Adipocyte (in vitro differentiated cells): ENCODE measurements at regions not wholly inside any gene's neighbourhood (a gene's known extent, or its start where the extent isn't known, plus 50 kb on each side); places are given as distances from the start of the nearest gene placed in this dataset.
A peak's percentile ranks its signal among the peaks of the same experiment; 100 is the strongest.

Experiments
- DNase-seq: peaks from one replicate; pipeline ENCODE4 v3.0.0-alpha.2; 2015; ENCODE audit warnings: low read depth
- H3K27me3 ChIP-seq: replicated peaks from 2 replicates; pipeline ENCODE4 v1.7.0; 2013; ENCODE audit warnings: mild to moderate bottlenecking, low read length, moderate library complexity; ENCODE audit not compliant: control insufficient read depth, insufficient read depth
- H3K36me3 ChIP-seq: 2 replicates; pipeline ENCODE4 v1.7.0; 2013; ENCODE audit warnings: low read length, mild to moderate bottlenecking, moderate library complexity; ENCODE audit not compliant: control insufficient read depth, insufficient read depth, severe bottlenecking
- H3K4me1 ChIP-seq: 2 replicates; pipeline ENCODE4 v1.7.0; 2013; ENCODE audit warnings: mild to moderate bottlenecking, low read length, moderate library complexity; ENCODE audit not compliant: control insufficient read depth, insufficient read depth
- H3K4me3 ChIP-seq: 2 replicates; pipeline ENCODE4 v1.7.0; 2013; ENCODE audit warnings: mild to moderate bottlenecking, low read length, moderate library complexity
- H3K9ac ChIP-seq: 2 replicates; pipeline ENCODE4 v1.7.0; 2013; ENCODE audit warnings: mild to moderate bottlenecking, low read length, moderate library complexity
- H3K9me3 ChIP-seq: 2 replicates; pipeline ENCODE4 v1.7.0; 2013; ENCODE audit warnings: mild to moderate bottlenecking, low read length, moderate library complexity; ENCODE audit not compliant: control insufficient read depth

DNA sequence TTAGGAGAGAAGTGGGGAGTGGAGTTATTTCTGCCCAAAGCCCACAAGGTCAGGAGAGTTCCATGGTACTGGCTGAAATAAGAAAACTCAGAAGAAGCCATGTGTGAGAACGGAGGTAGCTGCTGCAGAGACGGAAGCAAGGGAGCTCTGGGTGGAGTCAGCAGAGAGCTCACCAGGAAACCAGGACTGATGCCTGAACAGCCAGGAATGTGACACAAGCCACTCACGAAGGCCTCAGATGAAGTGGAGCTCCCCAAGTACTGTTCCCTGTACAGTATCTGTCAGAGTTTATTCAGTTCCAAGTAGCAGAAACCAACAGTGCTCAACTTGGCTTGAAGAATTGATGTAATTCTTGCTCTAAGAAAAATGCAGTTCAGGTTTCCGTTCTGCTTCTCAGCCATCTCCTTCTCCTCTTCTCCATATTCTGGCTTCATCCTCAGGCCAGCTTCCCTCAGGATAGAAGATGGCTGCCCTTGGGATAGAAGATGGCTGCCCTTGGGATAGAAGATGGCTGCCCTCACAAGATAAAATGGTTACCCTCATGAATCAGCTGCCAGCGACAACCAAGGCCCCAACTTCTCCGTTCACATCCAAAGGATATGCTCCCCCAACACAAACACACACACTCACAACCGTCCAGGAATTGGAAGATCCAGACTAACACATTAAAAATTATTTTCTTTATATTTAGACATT lies 117.4 kb upstream of the SH3BP4 start:
- no peaks in the 10 kb centered on the region for H3K9me3 ChIP-seq
- H3K36me3 ChIP-seq, result no peaks in the 10 kb centered on the region
- no peak overlapping the region for H3K9ac ChIP-seq
- no peak overlapping the region for H3K4me3 ChIP-seq
- peaks cover 10% of the 10 kb centered on the region for H3K4me1 ChIP-seq
- H3K27me3 ChIP-seq, result no peaks in the 10 kb centered on the region
- DNase-seq, result no peak

DNA sequence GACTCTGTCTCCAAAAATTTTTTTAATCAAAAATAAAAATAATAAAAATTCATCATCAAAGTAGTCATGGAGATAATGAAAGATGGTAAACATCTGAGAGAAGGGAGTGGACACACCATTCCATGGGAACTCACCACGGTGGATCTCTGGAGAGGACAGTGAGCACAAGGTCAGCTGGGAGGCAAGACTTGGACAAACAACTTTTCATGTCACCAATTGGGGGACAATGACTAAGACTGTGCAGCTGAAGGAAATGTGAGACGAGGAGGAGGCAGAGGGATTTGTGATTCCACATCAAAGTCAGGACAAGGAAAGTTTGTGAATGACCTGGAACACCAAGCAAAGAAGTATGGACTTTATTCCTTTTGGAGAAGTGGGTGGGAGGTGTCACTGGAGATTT lies 121.0 kb upstream of the SH3BP4 start:
- Histone ChIP-seq H3K4me3 (no peak overlapping the region), H3K4me1 (no peaks in the 10 kb centered on the region), H3K36me3 (no peaks in the 10 kb centered on the region), H3K27me3 (no peaks in the 10 kb centered on the region), H3K9ac (no peak overlapping the region), H3K9me3 (no peaks in the 10 kb centered on the region)
- DNase-seq, result no peak

DNA sequence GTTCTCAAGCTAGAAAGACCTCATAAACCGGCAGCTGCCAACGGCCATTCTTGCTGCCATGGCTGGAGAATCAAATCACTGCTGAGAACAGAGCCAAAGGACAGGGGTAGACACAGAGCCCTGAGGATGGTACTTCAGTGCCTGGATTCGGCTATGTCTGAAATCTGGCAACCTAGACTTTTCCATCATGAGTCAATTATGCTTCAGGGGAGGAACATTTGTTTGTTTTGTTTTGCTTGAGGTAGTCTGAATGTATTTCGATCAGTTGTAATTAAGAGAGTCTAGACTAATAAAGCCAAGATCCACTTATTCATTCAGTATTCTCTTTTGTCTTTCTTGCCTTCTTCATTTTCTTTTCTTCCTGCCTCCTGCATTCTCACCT lies 122.8 kb upstream of the SH3BP4 start:
- H3K27me3 ChIP-seq, result no peaks in the 10 kb centered on the region
- DNase-seq, result peak; percentile 49
- no peaks in the 10 kb centered on the region for H3K36me3 ChIP-seq
- no peaks in the 10 kb centered on the region for H3K9me3 ChIP-seq
- no peak overlapping the region for H3K9ac ChIP-seq
- H3K4me3 ChIP-seq, result no peak overlapping the region
- peaks cover 15% of the 10 kb centered on the region for H3K4me1 ChIP-seq

DNA sequence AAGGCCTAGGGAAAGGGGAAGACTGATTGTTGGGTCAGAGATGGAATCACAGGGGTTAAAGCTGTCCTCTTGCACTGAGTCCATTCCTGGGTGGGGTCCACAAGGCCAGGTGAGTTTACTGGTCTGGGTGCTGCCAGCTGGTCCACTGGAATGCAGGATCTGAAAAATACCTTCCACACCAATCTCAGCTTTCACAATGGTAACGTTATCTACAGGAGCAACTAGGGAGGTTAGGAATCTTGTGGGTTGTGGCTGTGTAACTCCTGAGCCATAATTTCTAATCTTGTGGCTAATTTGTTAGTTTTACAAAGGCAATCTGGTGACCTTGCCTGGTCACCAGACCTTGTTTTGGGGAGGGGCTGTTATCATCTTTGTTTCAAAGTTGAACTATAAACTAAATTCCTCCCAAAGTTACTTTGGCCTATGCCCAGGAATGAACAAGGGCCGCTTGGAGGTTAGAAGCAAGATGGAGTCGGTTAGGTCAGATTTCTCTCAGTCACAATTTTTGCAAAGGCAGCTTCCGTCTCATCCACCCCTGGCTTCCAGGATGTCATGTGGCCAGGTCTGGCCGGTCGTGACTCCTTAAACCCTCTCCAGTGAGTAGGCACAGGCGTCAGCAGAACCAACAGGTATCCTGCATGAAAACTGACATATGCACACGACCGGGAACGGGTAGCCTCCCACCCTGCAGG lies 123.3 kb upstream of the SH3BP4 start:
- no peaks in the 10 kb centered on the region for H3K36me3 ChIP-seq
- H3K4me3 ChIP-seq, result no peak overlapping the region
- no peak for DNase-seq
- H3K9ac ChIP-seq, result no peak overlapping the region
- no peaks in the 10 kb centered on the region for H3K27me3 ChIP-seq
- H3K4me1 ChIP-seq, result peaks cover 20% of the 10 kb centered on the region
- no peaks in the 10 kb centered on the region for H3K9me3 ChIP-seq

DNA sequence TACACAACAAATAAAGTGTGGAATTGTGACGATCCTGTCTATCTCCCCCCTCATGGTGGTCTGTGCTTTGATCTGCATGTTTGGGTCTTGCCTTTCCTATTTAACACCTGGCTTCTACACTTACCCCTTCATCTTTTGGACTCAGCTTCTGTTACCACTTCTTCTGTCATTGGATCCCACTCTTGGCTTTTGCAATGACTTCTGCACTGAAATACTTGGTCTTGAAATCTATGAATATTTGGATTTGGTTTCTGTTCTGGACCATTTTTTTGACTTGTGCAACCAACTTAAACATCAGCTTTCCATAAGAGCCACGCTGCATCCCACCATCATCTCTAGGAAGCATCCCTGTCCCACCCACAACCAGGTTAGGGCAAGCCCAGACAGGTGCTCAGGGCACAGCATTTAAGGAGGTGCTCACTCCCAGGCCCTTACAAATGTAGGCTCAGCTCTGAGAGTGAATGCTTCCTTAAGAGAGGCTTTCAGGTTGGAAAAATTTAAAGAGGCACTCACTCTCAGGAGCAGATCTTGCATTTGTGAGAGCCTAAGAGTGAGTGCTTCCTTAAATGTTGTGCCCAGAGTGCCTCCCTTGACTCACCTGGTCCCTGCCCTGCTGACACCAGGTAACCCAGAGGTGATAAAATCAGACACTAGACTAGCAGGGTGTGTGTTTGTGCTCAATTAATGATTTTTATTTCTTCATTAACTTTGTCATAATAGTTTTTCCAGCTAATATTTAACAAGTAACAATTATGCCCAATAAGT lies 124.5 kb upstream of the SH3BP4 start:
- H3K4me3 ChIP-seq, result no peak overlapping the region
- no peaks in the 10 kb centered on the region for H3K9me3 ChIP-seq

DNA sequence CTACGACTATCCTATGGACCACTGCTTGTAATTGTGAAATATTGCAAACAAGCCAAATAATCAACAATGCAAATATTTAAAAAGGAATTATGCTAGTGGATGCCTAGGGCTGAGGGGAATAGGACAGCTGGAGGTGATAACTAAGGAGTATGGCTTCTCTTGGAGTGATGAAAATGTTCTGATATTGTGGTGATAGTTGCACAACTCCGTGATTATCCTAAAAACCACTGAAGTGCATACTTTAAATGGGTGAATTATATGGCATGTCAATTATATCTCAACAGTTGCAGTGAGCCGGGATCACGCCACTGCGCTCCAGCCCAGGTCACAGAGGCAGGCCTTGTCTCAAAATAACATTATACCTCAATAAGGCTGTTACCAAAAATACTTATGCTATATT lies 125.1 kb upstream of the SH3BP4 start:
- Histone ChIP-seq H3K27me3 (no peaks in the 10 kb centered on the region), H3K9ac (no peak overlapping the region), H3K9me3 (no peaks in the 10 kb centered on the region), H3K4me1 (peaks cover 27% of the 10 kb centered on the region), H3K4me3 (no peak overlapping the region), H3K36me3 (no peaks in the 10 kb centered on the region)
- DNase-seq, result peak; percentile 54

More for the DNA sequence above, 124.5 kb upstream of the SH3BP4 start:
- peak; percentile 79 for DNase-seq
- H3K9ac ChIP-seq, result no peak overlapping the region
- no peaks in the 10 kb centered on the region for H3K27me3 ChIP-seq
- H3K4me1 ChIP-seq, result peaks cover 27% of the 10 kb centered on the region
- H3K36me3 ChIP-seq, result no peaks in the 10 kb centered on the region

DNA sequence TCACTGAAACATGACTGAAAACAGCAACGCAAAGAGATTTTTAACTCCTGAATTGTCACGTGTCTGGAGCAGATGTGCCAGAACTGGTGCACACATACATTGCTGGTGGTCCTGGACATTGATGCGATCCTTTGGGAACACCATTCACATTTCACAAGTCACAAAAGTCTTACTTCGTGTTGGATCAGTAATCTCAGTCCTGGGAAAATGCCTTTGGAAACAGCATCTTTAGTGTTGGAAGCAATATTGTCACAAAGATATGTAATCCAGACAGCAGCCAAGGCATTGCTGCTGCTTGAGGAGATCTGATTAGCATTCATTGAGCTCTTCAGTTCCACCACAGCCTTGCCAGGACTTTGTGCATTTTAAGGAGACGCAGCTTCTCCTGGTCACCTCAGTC lies 126.2 kb upstream of the SH3BP4 start:
- no peak overlapping the region for H3K4me3 ChIP-seq
- H3K27me3 ChIP-seq, result no peaks in the 10 kb centered on the region
- no peak for DNase-seq
- H3K36me3 ChIP-seq, result no peaks in the 10 kb centered on the region
- peaks cover 27% of the 10 kb centered on the region for H3K4me1 ChIP-seq
- no peaks in the 10 kb centered on the region for H3K9me3 ChIP-seq
- H3K9ac ChIP-seq, result no peak overlapping the region

DNA sequence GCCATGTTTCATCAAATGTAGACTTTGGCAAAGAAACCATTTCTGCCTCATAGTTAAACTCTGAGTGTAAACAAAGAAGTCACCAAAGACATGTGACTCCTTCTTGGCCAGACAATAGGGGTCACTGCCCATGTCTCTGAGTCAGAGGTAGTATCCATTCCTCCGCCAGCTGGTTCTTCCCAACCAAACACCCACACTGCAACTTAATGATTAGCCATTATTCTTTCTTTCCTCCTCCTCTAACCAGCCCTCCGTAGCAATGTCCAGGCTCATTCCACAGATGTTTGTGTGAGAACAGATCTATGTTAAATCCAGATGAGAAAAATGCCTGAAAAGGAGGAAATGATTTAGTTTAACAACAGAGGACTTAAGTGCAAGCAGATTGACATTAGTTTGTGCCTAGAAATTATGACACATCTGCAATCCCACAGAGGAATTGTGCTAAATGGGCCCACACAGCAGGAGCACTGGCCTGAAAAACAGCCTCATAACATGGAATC lies 127.9 kb upstream of the SH3BP4 start:
- H3K4me1 ChIP-seq, result peaks cover 27% of the 10 kb centered on the region
- no peaks in the 10 kb centered on the region for H3K9me3 ChIP-seq
- H3K36me3 ChIP-seq, result no peaks in the 10 kb centered on the region
- peak overlapping the region; percentile 6 for H3K4me3 ChIP-seq
- H3K9ac ChIP-seq, result no peak overlapping the region
- peak; percentile 95 for DNase-seq
- no peaks in the 10 kb centered on the region for H3K27me3 ChIP-seq

DNA sequence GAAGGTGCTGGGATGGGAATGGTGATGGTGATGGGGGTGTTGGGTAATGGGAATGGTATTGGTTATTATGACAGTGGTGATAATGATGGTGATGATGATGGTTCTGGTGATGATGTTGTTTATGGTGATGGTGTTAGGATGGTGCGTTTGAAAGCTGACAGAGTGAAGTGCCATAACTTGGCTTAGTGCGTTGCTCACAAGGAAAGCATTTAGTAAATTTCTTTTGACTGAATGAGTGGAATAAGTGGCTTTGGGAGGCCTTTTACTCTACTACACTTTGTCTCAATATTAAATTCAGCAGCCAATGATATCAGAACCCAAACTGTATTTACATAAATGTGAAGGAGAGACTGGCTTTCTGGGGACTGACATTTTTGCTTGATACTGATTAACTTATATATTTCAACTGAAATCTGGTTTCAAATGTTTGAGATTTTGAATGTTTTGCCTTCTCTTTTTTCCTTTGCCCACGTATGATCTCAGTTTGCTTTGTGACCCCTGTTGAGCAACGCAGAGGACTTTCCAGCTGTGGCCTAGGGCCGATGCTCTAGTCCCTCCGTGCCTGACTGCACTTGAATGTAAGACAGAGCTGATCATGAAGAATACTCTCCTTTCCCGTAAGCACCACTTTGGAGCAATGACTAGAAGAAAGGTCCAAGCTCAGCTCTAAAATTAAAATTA lies 128.5 kb upstream of the SH3BP4 start:
- H3K4me3 ChIP-seq, result peak overlapping the region; percentile 6
- H3K4me1 ChIP-seq, result peaks cover 27% of the 10 kb centered on the region
- peak overlapping the region; percentile 9 for H3K9ac ChIP-seq
- no peaks in the 10 kb centered on the region for H3K27me3 ChIP-seq
- no peak for DNase-seq
- H3K9me3 ChIP-seq, result no peaks in the 10 kb centered on the region
- no peaks in the 10 kb centered on the region for H3K36me3 ChIP-seq

DNA sequence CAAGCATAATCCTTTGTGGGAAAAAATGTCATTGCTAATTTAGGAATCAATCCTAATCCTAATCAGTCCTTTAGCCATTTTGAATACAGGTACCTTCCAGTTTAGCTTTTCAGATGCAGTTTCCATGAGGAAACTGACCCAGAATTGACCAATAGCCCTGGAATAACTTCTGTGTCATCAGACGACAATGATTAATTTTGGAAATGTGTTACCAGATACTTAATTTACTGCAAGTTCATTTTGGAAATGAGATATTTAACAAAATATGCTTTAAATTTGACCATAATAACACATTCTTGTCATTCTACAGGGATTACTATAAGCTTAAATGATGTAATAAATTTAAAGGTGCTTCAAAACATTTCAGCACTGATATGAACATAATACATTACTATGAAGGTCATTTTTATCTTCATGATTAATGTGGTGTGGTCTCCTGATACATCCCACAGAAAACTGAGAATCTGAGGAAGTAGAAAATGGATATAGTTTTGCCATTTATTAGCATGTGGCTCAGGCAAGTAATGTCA lies 129.8 kb upstream of the SH3BP4 start:
- H3K9me3 ChIP-seq, result no peaks in the 10 kb centered on the region
- no peak for DNase-seq
- no peak overlapping the region for H3K4me3 ChIP-seq
- peaks cover 27% of the 10 kb centered on the region for H3K4me1 ChIP-seq
- H3K36me3 ChIP-seq, result no peaks in the 10 kb centered on the region
- no peaks in the 10 kb centered on the region for H3K27me3 ChIP-seq
- no peak overlapping the region for H3K9ac ChIP-seq

DNA sequence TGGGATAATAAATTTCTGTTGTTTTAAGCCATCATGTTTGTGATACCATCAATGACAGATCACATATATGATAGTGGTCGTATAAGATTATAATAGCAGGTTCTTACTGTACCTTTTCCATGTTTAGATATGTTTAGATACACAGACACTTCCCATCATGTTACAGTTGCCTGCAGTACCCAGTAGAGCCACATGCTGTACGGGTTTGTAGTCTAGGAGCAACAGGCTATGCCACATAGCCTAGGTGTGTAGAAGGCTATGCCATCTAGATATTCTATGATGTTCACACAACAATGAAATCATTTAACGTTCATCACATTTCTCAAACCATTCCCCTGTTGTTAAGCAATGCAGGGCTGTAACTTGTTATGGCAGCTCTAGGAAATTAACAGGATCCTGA lies 132.9 kb upstream of the SH3BP4 start:
- no peaks in the 10 kb centered on the region for H3K36me3 ChIP-seq
- H3K9ac ChIP-seq, result no peak overlapping the region

More for the DNA sequence above, 132.9 kb upstream of the SH3BP4 start:
- Histone ChIP-seq H3K27me3 (peaks cover 3% of the 10 kb centered on the region), H3K4me3 (no peak overlapping the region), H3K4me1 (peaks cover 15% of the 10 kb centered on the region), H3K9me3 (no peaks in the 10 kb centered on the region)
- DNase-seq, result no peak
